Erythroblast (primary cell): ENCODE measurements at regions not wholly inside any gene's neighbourhood (a gene's known extent, or its start where the extent isn't known, plus 50 kb on each side); places are given as distances from the start of the nearest gene placed in this dataset.

Experiments
- GATA1 ChIP-seq: IDR thresholded peaks from 2 replicates; pipeline ENCODE4 v1.6.1; 2011; ENCODE audit warnings: low read depth, mild to moderate bottlenecking, control low read depth, low read length, moderate library complexity
- POLR2A ChIP-seq: IDR thresholded peaks from 2 replicates; pipeline ENCODE4 v1.6.1; 2011; ENCODE audit warnings: mild to moderate bottlenecking, low read length

GRCh38 chr19:30276883-30277280, 95.3 kb upstream of the ZNF536 start:
- no peak for TF ChIP-seq POLR2A
- TF ChIP-seq GATA1: no peak
